PFSK-1 (cell line): ENCODE measurements at regions not wholly inside any gene's neighbourhood (a gene's known extent, or its start where the extent isn't known, plus 50 kb on each side); places are given as distances from the start of the nearest gene placed in this dataset.

ENCODE experiments used
- FOXP2 ChIP-seq: optimal IDR thresholded peaks from 2 replicates; pipeline ENCODE3; 2011; ENCODE audit warnings: borderline replicate concordance, control low read depth, inconsistent platforms; ENCODE audit not compliant: insufficient read depth; ENCODE audit errors: extremely low read length, extremely low read depth
- POLR2AphosphoS5 ChIP-seq: IDR thresholded peaks from 2 replicates; pipeline ENCODE4 v1.6.1; 2012; ENCODE audit warnings: low read depth, mild to moderate bottlenecking, control low read depth, low read length, moderate library complexity
- TAF1 ChIP-seq: IDR thresholded peaks from 2 replicates; pipeline ENCODE4 v1.6.1; 2012; ENCODE audit warnings: low read length, control low read depth, borderline replicate concordance; ENCODE audit not compliant: insufficient read depth

DNA sequence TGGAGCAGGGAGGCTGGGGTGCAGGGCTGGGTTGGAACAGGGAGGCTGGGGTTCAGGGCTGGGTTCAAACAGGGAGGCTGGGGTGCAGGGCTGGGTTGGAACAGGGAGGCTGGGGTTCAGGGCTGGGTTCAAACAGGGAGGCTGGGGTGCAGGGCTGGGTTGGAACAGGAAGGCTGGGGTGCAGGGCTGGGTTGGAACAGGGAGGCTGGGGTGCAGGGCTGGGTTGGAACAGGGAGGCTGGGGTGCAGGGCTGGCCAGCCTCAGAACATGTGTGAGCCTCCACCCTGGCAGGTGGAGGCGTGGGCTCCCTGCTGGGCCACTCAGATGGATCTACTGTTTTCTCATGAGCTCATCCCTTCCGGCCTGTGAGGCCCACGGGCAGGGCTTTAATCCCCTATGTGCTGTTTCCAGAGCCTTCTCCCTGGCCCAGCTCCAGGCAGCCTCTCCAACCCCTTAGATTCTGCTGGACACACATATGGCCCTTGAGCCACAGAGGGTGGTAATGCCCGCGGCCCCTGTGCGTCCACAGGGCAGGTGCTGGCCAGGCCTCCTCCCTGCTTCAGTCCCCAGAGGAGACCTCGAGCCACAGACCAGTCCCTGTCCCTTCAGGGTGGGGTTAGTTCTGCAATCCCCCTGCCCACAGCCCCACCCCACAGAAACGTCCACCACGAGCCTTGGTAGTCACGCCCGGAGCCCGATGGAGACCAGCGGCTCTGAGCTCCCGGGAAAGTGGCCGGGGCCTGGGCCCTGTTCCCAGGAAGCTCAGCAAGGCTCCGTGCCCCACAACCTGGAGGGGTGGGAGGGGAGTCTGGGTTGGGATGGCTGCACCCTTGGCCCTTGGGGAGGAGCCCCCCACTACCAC lies 197.9 kb downstream of the BRD1 start:
- no peak for TF ChIP-seq TAF1
- no peak for TF ChIP-seq POLR2AphosphoS5
- TF ChIP-seq FOXP2 = no peak
